ENCODE measurements at regions not wholly inside any gene's neighbourhood (a gene's known extent, or its start where the extent isn't known, plus 50 kb on each side); places are given as distances from the start of the nearest gene placed in this dataset.

GRCh38 chr10:118537623-118538022 is 57.8 kb downstream of the PRLHR start:
- TF ChIP-seq JUND (IDR thresholded peaks at IDR 0.05; ENCODE audit: low read depth), result no peak
- in situ Hi-C loops (cut with HindIII; ENCODE audit: low pct_unique_long_range_greater_than_20kb, low sequenced_read_pairs), result no loop called here
- no peak for DNase-seq (ENCODE audit: low read depth in 1 of 2, low spot score in 1 of 2)

DNA sequence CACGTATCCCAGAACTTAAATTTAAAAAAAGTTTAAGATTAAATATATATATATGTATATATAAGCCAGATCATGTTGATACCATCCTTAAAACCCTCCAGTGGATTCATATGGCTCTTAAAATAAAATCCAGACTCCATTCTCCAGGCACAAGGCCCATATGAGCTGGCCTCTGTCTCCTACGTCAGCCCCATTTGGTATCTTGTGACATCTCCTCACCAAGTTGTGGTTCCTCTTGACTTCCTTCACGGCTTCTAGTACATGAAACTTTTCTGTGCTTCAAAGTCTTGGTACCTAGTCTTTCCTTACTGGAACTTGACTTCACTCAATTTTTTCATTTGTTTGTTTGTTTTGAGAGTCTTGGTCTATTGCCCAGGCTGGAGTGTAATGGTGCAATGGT is 61.3 kb downstream of the PRLHR start:
- in situ Hi-C loops (cut with HindIII; ENCODE audit: low pct_unique_long_range_greater_than_20kb, low sequenced_read_pairs), result no loop called here
- TF ChIP-seq JUND (IDR thresholded peaks at IDR 0.05; ENCODE audit: low read depth), result no peak
- no peak for DNase-seq (ENCODE audit: low read depth in 1 of 2, low spot score in 1 of 2)

DNA sequence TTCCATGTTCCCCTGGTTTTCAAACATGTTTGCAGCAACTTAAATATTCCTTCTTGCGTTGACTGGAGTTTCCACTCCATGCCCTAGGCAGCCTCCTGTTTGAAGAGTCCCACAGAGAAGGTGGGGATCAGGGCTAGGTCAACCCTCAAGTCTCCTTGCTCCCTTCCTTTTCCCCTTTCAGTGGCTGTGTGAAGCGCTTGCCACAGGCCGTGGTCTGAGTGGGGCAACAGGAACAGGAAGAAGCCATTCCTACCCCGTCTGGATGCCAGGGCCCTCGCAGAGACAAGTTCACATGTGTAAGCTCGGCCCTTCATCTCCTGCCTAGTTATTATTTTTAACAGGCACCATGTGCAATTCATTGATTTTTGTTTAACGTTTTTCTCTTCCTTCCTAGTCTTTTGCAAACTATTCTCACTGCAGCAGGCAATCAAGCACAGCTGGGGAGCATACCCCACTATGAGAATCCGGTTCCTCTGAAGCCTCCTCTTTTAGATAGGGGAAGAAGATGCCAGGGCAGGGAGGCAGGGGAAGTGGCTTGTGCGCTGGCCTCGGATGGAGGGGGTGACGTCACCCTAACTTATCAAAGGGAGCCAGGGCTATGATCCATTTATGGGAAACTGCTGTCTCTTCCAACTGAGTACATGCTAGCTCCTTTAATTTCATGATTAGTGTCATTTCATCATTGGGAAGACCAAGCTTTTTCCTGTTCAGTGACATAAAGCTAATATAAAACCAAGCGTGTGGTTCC is 64.2 kb downstream of the PRLHR start:
- DNase-seq (ENCODE audit: low read depth in 1 of 2, low spot score in 1 of 2), result no peak
- in situ Hi-C loops (cut with HindIII; ENCODE audit: low pct_unique_long_range_greater_than_20kb, low sequenced_read_pairs), result no loop called here
- TF ChIP-seq JUND (IDR thresholded peaks at IDR 0.05; ENCODE audit: low read depth), result no peak

- in situ Hi-C loops (cut with HindIII; ENCODE audit: low pct_unique_long_range_greater_than_20kb, low sequenced_read_pairs), result no loop called here
- DNase-seq (ENCODE audit: low read depth in 1 of 2, low spot score in 1 of 2), result no peak
- TF ChIP-seq JUND (IDR thresholded peaks at IDR 0.05; ENCODE audit: low read depth), result no peak
Observed at GRCh38 chr10:118528426-118528825, 67.0 kb downstream of the PRLHR start.

DNA sequence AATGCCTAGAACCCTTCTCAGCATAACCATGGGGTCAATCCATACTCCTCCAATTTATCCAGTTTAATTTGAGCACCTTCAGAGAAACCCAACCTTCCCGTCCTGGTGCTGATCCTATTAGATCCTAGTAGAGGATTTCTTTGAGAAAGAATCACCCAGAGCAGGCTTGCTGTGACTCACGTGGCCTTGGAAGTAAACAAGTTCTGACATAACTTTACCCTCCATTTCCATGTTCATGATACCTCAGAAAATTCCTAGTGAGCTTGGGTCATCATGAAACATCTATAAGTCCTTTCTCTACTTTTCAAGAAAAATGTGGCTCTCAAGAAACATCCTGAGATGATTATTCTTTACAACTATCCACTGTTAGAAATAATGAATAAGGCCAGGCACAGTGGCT is 71.7 kb downstream of the PRLHR start:
- no peak for DNase-seq (ENCODE audit: low read depth in 1 of 2, low spot score in 1 of 2)
- in situ Hi-C loops (cut with HindIII; ENCODE audit: low pct_unique_long_range_greater_than_20kb, low sequenced_read_pairs), result no loop called here
- no peak for TF ChIP-seq JUND (IDR thresholded peaks at IDR 0.05; ENCODE audit: low read depth)

- DNase-seq (ENCODE audit: low read depth in 1 of 2, low spot score in 1 of 2), result peak; percentile 2 to 89
- TF ChIP-seq JUND (IDR thresholded peaks at IDR 0.05; ENCODE audit: low read depth), result no peak
- in situ Hi-C loops (cut with HindIII; ENCODE audit: low pct_unique_long_range_greater_than_20kb, low sequenced_read_pairs), result no loop called here
Observed at GRCh38 chr10:118522791-118523498, 72.5 kb downstream of the PRLHR start.

- no peak for TF ChIP-seq JUND (IDR thresholded peaks at IDR 0.05; ENCODE audit: low read depth)
- in situ Hi-C loops (cut with HindIII; ENCODE audit: low pct_unique_long_range_greater_than_20kb, low sequenced_read_pairs), result no loop called here
- no peak for DNase-seq (ENCODE audit: low read depth in 1 of 2, low spot score in 1 of 2)
Observed at GRCh38 chr10:118521415-118522117, 73.9 kb downstream of the PRLHR start.

DNA sequence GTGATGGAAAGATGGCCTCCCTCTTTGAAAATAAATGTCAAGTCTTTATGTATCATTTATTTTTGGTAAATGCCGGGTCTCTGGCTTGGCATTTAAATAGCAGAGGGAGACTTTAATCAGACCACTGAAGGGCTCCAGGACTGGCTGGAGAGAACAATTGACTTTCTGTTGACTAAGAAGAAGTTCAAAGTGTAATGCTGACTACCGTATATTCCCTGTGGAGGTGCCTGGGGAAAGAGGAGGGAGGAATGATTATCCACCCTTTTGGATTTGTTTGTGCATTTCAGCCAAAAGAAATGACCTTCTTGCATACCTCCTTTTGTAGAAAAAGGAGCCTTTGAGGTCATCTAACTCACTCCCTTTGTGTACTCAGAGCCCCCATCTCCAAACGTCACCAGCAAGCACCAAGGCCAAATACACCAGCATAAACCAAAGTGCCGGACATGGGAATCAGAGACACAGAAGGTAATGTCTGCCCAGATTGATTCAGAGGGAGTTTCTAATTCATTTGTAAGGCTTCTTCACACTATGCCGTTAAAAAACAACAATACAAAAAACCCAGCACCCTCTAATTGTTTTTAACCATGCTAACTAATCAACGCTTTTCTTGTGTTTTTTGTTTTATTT is 75.2 kb downstream of the PRLHR start:
- no peak for TF ChIP-seq JUND (IDR thresholded peaks at IDR 0.05; ENCODE audit: low read depth)
- no peak for DNase-seq (ENCODE audit: low read depth in 1 of 2, low spot score in 1 of 2)
- in situ Hi-C loops (cut with HindIII; ENCODE audit: low pct_unique_long_range_greater_than_20kb, low sequenced_read_pairs), result no loop called here

DNA sequence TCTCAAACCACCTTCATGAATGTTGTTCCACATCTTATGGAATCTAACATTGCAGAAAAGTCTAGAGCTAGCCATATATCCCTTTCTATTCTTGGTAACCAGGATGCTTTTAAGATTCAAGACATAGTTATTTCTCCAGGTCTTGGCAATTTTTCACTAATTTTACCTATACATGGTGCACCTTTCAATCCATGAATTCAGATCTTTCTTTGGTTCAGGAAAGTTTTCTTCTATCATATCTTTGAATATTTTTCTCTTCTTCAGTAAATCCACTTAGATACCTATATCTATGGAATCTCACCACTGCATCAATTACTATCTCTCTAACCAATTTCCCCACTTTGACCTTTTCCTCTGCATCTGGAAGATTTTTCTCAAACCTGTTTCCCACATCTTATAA is 77.4 kb downstream of the PRLHR start:
- in situ Hi-C loops (cut with HindIII; ENCODE audit: low pct_unique_long_range_greater_than_20kb, low sequenced_read_pairs), result no loop called here
- DNase-seq (ENCODE audit: low read depth in 1 of 2, low spot score in 1 of 2), result no peak
- TF ChIP-seq JUND (IDR thresholded peaks at IDR 0.05; ENCODE audit: low read depth), result no peak

- DNase-seq (ENCODE audit: low read depth in 1 of 2, low spot score in 1 of 2), result no peak
- in situ Hi-C loops (cut with HindIII; ENCODE audit: low pct_unique_long_range_greater_than_20kb, low sequenced_read_pairs), result no loop called here
- no peak for TF ChIP-seq JUND (IDR thresholded peaks at IDR 0.05; ENCODE audit: low read depth)
Observed at GRCh38 chr10:118516716-118517115, 78.7 kb downstream of the PRLHR start.

DNA sequence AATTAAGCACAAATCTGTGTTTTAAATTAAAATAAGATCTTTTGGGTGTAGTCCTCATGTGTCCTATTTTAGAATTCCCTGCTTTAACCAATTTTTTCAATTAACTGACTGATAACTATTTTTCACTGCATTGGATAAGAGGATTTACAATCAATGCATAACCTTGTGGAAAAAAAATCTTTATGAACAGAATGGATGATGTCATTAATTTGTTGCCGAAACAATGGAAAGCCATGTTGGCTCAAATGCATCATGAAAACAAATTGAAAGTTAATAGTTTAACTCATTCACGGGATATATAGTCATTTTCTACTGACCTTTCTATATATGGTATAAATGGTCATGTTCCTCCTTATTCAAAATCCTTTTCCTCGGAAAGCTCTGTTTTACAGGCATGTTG is 82.3 kb downstream of the PRLHR start:
- DNase-seq (ENCODE audit: low read depth in 1 of 2, low spot score in 1 of 2), result no peak
- in situ Hi-C loops (cut with HindIII; ENCODE audit: low pct_unique_long_range_greater_than_20kb, low sequenced_read_pairs), result no loop called here
- TF ChIP-seq JUND (IDR thresholded peaks at IDR 0.05; ENCODE audit: low read depth), result no peak

DNA sequence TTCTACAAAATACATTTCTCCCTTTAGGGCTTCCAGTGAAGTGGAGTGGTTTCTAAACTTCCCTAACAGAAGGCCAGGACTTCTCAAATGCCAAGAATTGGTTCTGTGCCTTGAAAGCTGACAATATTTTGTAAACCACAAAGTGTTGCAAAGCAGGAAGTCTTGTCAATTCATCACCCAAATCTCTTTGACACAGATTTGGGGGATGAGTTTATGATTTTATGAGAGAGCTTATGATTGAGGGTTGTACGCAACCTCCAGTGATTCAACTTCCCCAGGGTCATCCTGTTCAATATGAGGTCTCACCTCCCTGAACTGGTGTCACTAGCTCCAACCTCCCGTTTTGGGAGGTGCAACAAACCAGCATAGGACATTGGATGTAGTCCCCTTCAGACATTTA is 83.7 kb downstream of the PRLHR start:
- no peak for TF ChIP-seq JUND (IDR thresholded peaks at IDR 0.05; ENCODE audit: low read depth)
- in situ Hi-C loops (cut with HindIII; ENCODE audit: low pct_unique_long_range_greater_than_20kb, low sequenced_read_pairs), result no loop called here
- DNase-seq (ENCODE audit: low read depth in 1 of 2, low spot score in 1 of 2), result no peak

DNA sequence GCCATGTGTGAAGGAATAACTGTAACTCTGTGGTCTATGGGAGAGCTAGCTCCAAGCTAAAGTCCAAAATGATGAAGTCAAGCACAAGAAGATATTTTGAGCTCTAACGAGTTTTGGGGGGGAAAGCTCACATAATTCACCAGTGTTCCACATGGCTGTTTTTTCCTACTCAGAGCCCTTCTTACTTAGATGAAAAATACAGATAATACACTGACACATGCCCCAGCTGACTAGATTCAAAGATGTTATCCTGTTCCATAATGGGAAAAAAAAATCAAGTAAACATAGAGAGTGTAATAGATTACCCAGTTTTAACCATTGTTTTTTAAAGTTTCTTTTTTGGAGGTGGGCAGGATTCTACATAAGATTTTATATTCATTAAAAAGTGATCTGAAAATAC is 86.6 kb downstream of the PRLHR start:
- in situ Hi-C loops (cut with HindIII; ENCODE audit: low pct_unique_long_range_greater_than_20kb, low sequenced_read_pairs), result no loop called here
- no peak for TF ChIP-seq JUND (IDR thresholded peaks at IDR 0.05; ENCODE audit: low read depth)
- no peak for DNase-seq (ENCODE audit: low read depth in 1 of 2, low spot score in 1 of 2)
